Inflammatory macrophage treated with lipopolysaccharide for 4 hours (primary cell): ENCODE measurements at regions not wholly inside any gene's neighbourhood (a gene's known extent, or its start where the extent isn't known, plus 50 kb on each side); places are given as distances from the start of the nearest gene placed in this dataset.

Experiments used
- DNase-seq: peaks from one replicate; pipeline ENCODE4 v3.0.0-alpha.2; 2020

DNA sequence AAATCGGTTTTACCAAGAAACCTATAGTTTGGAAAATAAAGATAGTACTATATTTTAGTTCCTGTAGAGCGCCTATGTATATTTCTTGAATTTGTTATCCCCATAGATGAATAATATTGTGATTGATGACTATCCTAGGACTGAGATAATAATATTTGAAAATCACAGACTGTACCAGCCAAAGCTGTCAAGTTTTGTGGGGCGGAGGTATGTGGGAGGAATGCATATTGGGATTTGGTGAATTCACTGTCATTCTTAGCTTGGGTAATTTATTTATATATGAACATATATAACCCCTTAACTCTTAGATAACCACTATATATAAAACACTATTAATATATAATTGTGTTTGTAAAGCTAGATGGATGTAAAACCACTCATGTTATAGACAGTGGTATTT, 205.5 kb upstream of the ARSJ start:
- DNase-seq = no peak

DNA sequence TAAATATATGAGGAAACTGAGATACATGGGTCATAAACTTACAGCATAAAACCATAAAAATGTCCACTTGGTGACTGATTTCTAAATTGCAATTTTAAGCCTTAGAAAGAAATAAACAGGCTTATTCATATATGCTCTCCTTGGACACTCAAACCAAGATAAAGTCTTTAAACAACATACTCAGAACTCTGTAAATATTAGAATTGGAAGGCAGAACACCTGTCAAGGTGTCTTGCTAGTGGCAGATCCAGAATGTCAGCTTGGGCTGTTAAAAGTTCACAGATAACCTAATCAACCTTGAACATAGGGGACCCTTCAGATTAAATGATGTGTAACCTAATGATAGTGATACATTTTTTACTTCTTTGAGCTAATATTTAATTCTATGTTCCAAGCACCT, 208.1 kb upstream of the ARSJ start:
- DNase-seq = no peak

DNA sequence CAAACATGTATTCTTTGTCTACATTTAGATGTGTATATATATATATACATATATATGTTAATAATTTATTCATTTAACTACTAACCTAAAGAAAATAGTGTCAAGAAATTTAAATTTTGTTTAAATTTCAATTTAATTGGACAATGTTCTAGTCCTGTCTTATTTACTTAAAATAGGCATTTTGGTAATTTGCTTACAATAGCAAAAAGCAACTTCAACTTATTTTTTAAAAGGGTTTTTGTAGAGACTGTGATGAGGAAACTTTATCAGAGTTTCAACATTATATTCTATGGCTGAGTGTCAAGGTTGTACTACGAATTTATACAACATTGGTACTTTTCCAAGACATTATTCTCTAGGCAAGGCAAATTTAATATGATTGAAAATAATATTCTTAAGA, 212.0 kb upstream of the ARSJ start:
- no peak for DNase-seq

DNA sequence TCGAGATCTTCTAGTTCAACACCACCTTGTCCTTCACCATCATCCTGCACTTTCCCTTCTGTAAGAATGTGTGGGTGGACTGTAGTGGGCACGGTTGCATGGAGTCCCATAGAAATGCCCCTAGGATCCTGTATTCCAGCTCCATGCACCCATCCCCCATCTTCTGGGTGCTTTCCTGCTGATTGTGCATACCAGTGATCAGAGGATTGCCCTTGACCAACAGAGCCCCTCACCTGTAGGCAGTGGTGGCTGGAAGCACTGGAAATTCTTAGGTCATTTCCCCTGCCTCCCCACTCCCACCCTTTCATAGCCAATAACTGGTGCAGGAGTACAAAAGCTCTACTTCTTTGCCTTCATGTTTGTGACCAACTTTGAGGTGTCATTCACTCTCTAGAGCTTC, 213.4 kb upstream of the ARSJ start:
- no peak for DNase-seq

DNA sequence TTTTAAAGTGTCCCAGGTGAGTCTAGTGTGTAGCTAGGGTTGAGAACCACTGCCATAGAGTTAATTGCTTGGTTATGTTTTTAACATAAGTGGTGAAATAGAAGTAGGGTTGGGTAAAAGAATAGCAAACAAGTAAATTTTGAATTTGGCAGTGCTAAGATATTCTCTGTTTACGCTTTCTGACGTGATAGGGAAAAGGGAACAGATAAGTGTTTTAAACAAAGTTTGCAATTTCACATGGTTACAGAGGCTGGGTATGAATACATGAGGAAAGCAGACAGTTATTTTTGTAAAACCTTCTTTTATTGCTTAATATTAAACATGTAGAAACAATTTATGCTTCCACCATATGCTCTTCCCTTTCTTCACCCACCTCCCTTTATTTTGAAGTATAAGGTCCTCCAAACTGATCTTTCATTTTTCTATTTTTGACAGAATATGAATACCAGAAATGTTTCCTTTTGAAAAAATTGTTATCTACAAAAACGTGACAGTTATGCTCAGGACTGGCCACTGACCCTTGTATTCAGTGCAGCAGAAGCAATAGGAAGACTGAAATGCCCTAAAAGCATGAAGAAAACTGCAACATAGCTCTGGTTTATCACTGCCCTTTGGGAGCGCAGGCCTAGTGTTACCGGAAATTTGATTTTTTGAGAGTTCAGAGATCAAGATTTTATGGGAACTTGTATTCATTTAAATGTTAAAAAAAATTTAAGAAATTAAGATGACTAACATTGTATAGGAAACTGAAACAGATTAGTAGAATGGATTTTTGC, 214.4 kb upstream of the ARSJ start:
- DNase-seq = no peak

DNA sequence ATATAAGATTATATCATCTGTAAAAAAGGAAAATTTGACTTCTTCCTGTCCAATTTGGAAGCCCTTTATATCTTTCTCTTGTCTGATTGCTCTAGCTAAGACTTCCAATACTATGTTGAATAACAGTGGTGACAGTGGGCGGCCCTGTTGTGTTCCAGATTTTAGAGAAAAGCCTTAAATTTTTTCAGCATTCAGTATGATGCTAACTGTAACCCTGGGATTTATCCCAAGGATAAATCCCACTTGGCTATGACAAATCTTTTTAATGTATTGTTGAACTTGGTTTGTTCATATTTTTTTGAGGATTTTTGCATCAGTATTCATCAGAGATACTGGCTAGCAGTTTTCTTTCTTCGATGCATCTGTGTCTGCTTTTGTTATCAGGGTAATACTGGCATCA, 217.2 kb upstream of the ARSJ start:
- no peak for DNase-seq

DNA sequence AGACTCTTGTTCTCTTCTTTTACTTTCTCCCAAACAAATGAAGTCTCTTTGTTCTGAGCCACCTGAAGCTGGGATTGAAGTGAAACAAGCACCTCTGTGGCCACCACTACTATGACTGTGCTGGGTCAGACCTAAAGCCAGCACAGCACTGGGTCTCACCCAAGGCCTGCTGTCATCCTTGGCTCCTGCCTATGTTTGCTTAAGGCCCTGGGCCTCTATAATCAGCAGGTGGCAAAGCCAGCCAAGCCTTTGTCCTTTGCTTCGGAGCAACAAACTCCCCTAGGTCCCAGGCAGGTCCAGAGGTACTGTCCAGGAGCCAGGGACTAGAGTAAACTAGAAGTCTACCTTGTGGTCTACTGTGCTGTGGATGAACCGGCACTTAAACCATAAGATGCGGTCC, 220.6 kb upstream of the ARSJ start:
- DNase-seq = no peak

DNA sequence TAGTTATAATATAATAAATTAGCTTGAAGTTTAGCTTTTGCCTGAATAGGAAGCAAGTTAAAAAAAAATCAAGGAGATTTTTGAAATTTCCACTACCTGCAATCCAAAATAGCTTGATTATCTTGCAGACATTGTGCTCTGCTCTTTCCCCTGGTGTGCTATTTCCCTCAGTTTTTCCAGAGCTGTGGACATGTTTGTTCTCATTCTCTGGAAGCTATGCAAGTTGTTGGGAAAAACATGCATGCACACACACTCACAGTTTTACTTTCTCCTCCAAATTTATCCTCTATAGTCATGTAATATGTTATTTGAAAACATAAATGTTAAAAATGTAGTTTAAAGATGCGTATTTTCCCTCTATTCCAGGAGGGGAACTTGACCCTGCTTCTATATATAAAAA, 225.8 kb upstream of the ARSJ start:
- DNase-seq = no peak

DNA sequence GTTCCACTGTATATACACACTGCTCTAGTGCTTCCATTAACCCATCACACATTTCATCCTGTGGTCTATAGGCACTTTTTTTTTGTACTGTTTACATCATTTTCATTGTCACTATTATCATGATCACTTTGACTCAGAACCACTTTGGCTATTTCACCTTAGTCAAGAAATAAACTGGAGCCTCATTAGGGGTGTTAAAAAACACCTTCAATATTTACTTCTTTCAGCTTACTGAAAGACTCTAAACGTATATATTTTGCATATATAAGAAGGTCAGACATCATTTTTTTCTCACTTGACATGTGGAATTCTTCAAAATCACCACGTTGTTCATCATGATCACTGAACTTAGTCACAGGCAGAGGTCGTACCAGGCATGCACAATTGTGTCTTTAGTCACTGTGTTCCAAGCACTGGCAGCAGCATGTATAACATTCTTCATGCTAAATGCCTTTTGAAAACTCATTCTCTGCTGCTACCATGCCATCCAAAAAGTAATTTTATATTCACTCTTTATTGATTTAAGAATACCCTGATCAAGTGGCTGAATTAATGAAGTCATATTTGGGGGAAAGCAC, 229.2 kb upstream of the ARSJ start:
- DNase-seq = no peak

DNA sequence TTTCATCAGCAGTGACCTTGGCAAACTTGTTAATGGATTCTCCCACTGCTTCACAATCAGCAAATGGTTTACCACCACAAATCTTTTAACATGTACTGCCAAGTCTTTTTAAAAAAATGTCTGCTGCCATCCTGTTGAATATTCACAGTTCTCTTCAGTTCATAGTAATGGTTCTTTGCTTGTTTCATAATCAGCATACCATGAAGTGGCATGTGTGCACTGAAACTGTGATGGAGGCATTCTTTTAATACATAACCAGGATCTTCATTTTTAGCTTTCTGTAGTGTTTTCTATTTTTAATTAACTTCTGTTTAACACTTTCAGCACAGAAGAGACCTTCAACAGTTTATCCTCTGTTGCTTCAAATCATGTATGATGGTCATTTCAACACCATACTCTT, 230.1 kb upstream of the ARSJ start:
- DNase-seq = no peak

DNA sequence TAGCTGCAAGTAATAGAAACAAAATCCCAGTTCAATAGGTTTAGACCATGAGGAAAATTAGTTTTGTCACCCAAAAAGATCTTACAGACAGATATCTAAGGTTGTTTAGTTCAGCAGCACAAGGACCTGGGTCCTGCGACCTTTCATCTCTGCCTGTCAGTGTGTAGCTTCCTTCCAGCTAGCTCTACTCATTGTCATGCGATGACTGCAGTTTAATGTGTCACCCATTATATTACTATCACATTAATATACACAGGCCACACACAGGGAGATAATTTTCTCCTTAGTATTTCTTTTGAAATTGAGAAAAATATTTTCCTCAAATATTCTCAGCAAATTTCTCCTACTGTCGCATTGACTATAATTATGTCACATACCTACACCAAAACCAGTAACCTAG, 232.1 kb upstream of the ARSJ start:
- no peak for DNase-seq

DNA sequence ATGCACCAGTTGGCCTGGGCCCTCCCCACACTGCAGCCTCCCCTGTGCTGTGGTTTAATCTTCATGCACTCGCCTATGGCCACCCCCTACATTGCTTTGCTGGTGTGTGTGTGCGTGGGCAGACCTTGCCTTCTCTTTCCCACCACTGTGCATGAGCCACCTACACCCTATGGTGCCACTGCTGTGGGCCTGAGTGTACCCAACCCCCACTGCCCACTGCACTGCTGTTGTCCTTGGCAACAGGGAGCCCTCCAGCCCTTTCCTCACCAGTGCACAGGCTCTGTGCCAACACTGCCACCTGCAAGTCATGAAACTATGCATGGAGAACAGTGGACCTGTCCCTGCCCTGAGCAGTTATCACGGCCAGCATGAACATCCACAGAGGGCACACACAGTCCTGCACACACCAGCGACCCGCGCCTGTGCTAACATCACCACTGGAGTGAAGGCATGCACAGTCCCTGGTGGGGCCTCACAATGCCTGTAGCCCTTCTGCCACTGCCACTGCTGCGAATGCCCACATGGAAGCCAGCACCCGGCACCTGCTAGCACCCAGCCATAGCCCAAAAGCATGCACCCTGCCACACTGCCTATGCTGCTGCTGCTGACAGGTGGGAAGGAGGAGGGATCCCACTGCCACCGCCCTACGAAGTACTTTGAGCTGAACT, 237.8 kb upstream of the ARSJ start:
- DNase-seq = no peak

DNA sequence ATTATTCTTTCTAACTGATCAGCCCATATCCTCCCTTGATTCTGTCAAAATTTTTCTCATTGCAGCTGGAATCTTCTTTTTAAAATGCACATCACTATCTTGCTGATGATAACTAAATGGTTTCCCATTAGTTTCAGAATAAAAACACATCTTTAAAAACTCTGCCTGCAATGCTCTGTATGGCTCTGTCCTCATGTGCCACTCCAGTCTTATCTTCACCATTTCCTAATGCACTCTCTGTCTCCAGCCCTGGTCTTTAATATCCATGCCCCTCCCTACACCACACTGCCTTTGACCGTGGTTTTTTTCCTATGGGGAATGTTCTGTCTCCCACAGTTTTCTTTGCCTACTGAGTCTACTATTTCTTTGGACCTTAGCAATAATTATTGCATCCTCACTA, 244.1 kb upstream of the ARSJ start:
- DNase-seq = no peak

DNA sequence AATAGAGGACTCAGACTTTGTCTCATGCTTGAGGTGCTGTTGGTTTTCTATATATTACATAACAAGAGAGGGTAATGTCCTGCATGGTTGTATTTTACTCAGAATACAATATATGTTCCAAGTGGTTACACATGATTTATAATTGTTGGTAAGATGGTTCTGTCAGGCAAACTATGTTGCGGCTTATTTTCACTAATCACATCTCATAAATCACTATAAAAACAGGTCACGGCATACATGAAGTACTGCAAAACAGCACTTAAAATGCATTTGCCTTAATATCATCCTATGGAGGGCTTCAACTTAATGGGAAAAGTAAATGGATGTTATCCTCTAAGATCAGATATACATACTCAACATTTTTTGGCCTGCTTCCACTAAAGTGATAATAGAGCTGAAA, 246.0 kb upstream of the ARSJ start:
- no peak for DNase-seq

DNA sequence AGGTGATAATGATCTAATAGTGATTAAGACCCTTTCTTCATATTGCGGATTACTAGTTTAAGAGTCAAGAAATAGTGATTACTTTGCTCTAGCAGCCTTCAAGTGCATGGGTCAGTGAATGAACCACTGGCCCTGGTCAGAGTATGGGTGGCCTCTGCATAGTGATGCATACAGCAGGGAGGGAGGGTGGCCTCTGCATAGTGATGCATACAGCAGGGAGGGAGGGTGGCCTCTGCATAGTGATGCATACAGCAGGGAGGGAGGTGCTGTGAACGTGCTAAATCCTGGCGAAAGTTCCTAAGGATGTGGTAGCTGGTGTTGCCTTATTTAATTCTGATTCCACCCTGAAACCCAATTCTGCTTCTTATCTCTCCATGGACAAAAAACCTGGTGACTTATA, 246.7 kb upstream of the ARSJ start:
- no peak for DNase-seq

DNA sequence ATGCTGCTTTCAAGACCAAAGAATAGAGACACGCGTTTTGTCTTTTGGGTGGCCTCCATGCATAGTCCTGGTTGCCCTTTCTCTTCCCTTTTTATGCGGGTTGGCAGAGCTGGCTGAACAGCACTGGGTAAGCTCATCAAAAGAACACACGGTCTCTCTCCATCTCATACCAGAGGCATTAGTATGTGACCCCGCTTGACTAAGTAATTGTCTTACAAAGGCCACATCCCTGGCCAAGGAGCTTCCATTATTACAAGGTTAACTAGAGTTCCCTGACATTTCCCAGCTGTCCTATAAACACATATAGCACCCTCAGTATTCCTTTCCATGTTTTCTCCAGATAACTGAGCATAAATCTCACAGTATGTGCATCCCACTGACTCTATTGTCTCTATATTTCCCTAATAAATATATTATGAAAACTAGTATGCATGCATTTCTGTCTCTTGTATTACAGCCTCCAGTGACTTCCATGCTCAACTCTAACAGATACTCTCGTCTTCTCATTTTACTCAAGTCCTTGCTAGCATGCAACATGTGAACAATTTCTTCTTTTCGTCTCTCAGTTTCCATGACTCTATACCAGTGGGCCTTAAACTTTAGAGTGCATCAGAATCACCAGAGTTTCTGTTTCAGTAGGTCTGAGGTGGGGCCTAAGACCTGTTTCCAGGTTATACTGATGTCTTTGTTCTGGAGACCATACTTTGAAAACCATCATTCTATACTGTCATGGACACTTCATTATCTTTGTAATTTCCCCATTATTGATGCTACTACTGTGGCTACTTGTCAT, 247.7 kb upstream of the ARSJ start:
- DNase-seq = no peak

DNA sequence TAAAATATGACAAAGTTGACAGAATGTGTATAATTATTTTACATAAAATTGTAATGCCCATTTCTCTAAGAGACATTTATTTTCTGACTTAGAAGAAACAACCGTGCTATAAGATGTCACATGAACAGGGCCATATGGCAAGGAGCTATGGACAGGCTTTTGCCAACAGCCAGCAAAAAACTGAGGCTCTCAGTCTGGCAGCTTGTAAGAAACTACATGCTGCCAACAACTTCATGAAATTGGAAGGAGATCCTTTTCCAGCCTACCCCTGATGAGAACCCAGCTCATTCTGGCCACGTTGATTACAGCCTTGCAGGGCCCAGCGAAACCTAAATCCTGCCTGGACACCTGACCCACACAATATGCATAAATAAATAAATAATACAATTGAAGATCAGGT, 250.3 kb upstream of the ARSJ start:
- no peak for DNase-seq

DNA sequence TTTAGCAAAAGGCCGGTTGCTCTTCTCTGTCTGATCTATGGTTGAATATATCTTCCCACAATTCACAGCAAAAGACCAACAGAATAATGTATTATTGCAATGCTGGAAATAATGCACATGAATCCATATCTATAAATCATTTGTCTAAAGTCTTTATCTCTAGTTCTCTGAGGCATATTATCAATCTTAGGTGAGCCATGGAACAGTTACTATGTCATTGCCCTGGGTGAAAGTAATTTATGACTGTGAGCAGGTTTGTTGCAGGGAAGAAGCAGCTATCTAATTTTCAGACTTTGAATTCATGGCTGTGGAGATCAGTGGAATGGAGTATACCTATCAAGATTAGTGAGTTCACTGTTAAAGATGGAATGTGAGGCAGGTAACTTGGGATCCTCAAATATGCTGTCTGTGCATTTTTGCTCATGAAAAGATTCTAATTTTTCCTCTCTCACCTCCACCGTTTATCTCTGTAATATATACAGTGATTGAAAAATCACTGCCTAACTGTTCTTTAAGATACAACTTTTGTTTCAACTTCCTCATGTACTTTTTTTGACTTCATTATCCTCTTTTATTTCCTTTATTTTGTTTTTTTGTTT, 256.8 kb upstream of the ARSJ start:
- DNase-seq = no peak

DNA sequence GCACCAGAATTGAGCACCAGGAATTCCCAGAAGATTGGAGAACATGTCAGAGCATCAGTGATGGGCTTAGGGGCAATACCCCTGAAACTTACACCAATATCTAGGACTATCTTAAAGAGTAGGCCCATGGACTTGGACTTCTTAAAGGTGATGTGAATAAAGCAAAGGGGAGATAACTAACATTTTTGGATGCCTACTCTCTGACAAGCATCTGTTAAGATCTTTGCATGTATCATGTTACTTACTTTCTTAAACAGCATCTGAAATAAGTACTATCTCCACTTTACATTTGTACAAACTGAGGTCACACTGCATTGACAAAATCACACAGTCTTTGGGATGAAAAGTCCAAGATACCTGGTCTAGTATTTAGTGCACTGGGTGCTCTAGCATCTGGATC, 258.6 kb upstream of the ARSJ start:
- no peak for DNase-seq

DNA sequence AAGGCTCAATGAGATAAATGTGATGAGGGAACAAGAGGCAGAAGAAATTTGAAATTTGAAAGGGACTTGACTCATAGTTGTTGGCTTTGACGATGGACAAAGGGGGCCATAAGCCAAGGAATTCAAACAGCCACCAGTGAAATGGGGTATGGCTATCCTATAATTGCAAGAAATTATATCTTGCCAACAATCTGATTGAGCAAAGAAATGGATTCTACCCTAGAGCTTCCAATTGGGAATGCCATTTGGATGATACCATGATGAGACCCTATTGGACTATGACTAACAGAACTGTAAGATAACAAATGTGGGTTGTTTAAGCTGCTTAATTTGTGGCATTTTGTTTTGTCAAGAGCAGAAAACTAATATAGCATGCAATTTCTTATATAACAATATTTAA, 270.1 kb upstream of the ARSJ start:
- DNase-seq = no peak

DNA sequence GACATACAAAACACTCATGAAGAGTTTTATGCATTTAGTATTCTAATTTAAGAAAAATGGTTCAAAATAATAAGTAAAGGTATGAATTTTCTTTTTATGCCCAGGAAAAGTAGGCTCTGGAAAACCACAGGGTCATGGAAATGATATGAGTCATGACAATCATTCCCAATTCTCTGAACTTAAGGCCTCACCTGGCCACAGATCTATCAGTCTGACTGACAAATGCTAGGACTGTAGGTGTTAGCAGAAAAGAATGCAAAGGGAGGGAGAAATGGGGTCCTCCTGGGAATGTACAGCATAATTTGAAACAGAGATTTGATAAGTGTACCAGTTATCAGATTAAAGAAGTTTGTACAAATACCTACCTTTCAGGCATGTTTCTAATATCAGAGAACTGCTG, 270.5 kb upstream of the ARSJ start:
- no peak for DNase-seq

DNA sequence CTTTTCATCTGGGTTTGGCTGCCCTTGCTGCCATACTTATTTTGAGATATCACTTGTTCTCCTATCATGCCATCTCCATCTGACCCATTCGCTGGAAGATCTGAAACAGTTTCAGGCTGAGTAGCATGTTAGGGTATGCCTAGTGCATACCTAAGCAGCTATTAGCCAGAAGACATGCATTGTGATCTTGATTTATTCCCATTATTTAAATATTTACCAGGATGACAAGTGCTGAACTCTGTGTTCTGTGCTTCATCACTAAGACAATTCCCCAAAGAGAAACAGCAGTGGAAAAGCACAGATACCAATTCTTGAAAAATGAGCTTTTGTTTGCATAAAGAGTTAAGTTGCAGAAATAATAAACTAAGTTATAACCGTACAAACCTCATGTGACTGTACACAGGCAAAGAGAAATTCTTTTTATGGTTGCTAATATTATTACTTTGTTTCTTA, 271.0 kb upstream of the ARSJ start:
- no peak for DNase-seq

DNA sequence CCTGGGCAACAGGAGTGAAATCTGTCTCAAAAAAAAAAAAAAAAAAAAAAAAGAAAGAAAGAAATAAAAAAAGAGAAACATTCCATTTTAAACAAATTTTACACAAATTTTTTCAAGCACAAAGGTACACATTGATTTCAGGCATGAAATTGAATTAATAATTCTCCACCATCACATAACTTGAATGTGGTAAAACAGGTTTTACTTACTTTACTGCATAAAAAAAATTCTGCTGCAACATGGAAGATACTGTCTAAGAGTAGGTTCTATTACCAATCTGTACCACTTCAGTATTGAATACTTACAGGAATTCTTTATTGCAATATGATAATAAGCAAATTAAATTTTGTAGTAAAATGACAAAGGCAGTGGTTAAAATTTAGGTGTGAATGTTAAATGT, 271.6 kb upstream of the ARSJ start:
- no peak for DNase-seq
